Calu3 (cell line): ENCODE measurements at regions not wholly inside any gene's neighbourhood (a gene's known extent, or its start where the extent isn't known, plus 50 kb on each side); places are given as distances from the start of the nearest gene placed in this dataset.

Experiments used
- BruUV-seq: library from RNA; stranded (reverse); fragments of 400-500 nt; replicated peaks from 2 replicates; lab custom pipeline; 2021; lab: Mats Ljungman, UMichigan
- CTCF ChIA-PET: fragments of 300-600 bp; sonication (Branson Sonifier 250); formaldehyde crosslinking; loops from one replicate; lab custom pipeline; 2022; ENCODE audit warnings: antibody characterized with exemption; lab: Charles Lee
- DNase-seq: peaks from one replicate; pipeline ENCODE4 v3.0.0; 2022
- H3K27ac Mint-ChIP-seq: one replicate; pipeline ENCODE4 v1.8.0; 2022; ENCODE audit warnings: mixed read lengths; ENCODE audit not compliant: unreplicated experiment
- H3K27me3 Mint-ChIP-seq: one replicate; pipeline ENCODE4 v1.8.0; 2022; ENCODE audit warnings: mixed read lengths; ENCODE audit not compliant: unreplicated experiment
- H3K36me3 Mint-ChIP-seq: one replicate; pipeline ENCODE4 v1.8.0; 2022; ENCODE audit warnings: mild to moderate bottlenecking, moderate library complexity, mixed read lengths; ENCODE audit not compliant: insufficient read depth, unreplicated experiment
- H3K4me1 Mint-ChIP-seq: one replicate; pipeline ENCODE4 v1.8.0; 2022; ENCODE audit warnings: mild to moderate bottlenecking, low read depth, mixed read lengths; ENCODE audit not compliant: unreplicated experiment
- H3K4me3 Mint-ChIP-seq: one replicate; pipeline ENCODE4 v1.8.0; 2022; ENCODE audit warnings: mild to moderate bottlenecking, low read depth, moderate library complexity, mixed read lengths; ENCODE audit not compliant: unreplicated experiment
- H3K9me3 Mint-ChIP-seq: one replicate; pipeline ENCODE4 v1.8.0; 2022; ENCODE audit warnings: low read depth, mixed read lengths; ENCODE audit not compliant: unreplicated experiment
- intact Hi-C: fragments of 100-400 bp; cut with micrococcal nuclease; formaldehyde crosslinking; loops from one replicate; pipeline ENCODE4 v1.10.0; 2022; ENCODE audit not compliant: unreplicated experiment
- TF ChIP-seq, protein P1 (sequence below): fragments of 200-600 bp; IDR thresholded peaks from one replicate; pipeline ENCODE4 v1.8.0; 2022; ENCODE audit warnings: antibody characterized with exemption; ENCODE audit not compliant: unreplicated experiment

DNA sequence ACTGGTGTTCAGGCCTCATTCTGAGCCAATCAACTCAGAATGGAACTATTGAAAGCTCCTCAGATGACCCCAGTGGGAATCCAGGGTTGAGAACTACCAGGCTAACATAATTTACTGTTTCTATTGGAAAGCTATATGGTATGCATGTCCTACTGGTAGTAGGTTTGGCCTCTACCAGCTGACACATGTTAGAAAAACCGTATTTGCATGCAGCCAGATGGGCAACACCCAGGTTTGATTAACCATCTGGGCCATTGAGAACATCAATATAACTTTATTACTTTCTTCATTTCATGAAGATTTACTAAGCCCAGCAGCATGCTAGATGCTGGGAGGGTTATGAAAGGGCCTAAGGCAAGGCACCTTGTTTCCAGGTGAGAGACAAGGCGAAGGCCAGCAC, 181.4 kb upstream of the PARP11 start:
- TF ChIP-seq, protein P1, sequence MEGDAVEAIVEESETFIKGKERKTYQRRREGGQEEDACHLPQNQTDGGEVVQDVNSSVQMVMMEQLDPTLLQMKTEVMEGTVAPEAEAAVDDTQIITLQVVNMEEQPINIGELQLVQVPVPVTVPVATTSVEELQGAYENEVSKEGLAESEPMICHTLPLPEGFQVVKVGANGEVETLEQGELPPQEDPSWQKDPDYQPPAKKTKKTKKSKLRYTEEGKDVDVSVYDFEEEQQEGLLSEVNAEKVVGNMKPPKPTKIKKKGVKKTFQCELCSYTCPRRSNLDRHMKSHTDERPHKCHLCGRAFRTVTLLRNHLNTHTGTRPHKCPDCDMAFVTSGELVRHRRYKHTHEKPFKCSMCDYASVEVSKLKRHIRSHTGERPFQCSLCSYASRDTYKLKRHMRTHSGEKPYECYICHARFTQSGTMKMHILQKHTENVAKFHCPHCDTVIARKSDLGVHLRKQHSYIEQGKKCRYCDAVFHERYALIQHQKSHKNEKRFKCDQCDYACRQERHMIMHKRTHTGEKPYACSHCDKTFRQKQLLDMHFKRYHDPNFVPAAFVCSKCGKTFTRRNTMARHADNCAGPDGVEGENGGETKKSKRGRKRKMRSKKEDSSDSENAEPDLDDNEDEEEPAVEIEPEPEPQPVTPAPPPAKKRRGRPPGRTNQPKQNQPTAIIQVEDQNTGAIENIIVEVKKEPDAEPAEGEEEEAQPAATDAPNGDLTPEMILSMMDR: no peak
- no peaks in the 10 kb centered on the region for H3K4me1 Mint-ChIP-seq
- H3K36me3 Mint-ChIP-seq: no peaks in the 10 kb centered on the region
- BruUV-seq: no TSS peak
- peaks cover 95% of the 10 kb centered on the region for H3K27me3 Mint-ChIP-seq
- no peak overlapping the region for H3K4me3 Mint-ChIP-seq
- CTCF ChIA-PET: no interaction called here
- intact Hi-C loops: no loop called here
- DNase-seq: no peak
- peaks cover 2% of the 10 kb centered on the region for H3K9me3 Mint-ChIP-seq
- no peak overlapping the region for H3K27ac Mint-ChIP-seq

DNA sequence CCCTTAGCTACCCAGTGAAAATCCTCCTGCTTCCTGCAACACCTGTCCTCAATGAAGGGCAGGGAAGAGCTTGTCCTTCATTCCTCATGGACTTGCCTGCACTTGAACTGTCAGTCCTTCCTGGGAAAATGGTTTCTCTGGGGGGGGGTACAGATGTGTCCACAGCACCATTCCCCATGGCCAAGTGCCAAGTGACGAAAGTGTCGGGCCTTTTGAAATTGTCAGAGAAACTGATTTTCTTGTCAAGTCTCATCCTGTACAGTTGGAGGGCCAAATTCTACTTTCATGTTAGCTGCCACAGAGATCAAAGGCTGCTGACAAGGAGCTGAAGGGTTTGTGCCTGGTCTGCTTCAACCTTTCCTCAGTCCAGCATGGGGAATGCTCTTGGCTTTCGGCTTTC, 179.5 kb upstream of the PARP11 start:
- no peak for DNase-seq
- Mint-ChIP-seq H3K4me3 (no peak overlapping the region), H3K4me1 (no peaks in the 10 kb centered on the region), H3K27me3 (peaks cover 95% of the 10 kb centered on the region), H3K27ac (no peak overlapping the region), H3K9me3 (no peaks in the 10 kb centered on the region), H3K36me3 (no peaks in the 10 kb centered on the region)
- CTCF ChIA-PET: no interaction called here
- TF ChIP-seq, protein P1: no peak
- intact Hi-C loops: no loop called here
- no TSS peak for BruUV-seq

DNA sequence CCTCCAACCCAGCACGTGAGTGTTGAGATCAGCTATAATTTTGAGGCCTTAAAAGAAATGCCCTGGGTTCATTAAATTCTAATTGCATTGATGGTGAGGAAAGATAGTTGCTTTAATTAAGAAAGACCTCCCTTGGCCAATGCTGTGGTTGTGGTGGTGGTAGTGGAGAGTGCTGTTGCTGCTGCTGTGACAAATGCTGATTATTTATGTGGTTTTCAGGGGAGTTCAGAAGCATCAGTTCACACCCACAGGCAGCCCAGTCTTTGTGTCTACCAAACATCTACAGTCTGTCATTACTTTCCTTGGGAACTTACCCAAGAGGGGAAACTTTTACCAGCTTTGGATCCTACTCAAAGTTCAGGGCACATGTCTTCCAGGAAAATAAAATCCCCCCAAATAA, 178.4 kb upstream of the PARP11 start:
- no peak overlapping the region for H3K4me3 Mint-ChIP-seq
- no peaks in the 10 kb centered on the region for H3K36me3 Mint-ChIP-seq
- no peak overlapping the region for H3K27ac Mint-ChIP-seq
- no peaks in the 10 kb centered on the region for H3K9me3 Mint-ChIP-seq
- intact Hi-C loops: no loop called here
- TF ChIP-seq, protein P1: no peak
- no peak for DNase-seq
- no TSS peak for BruUV-seq
- H3K4me1 Mint-ChIP-seq: no peaks in the 10 kb centered on the region
- peaks cover 96% of the 10 kb centered on the region for H3K27me3 Mint-ChIP-seq
- CTCF ChIA-PET: no interaction called here

DNA sequence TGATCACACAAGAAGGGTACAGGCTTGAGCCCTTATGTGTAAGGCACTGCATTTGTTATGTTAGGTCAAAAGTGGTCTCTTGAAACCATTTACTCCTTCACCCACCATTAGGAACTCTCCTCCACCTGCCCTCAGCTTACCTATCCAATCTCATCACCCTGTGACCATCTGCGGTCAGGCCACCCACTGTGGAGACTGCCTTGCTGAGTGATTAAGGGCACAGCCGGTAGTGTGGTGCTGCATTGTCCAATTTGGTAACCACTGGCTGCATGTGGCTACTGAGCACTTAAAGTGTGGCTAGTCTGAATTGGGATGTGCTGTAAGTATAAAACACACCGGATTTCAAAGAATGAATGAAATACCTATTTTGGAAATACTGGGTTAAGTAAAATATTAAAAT, 177.1 kb upstream of the PARP11 start:
- Mint-ChIP-seq H3K27ac (no peak overlapping the region), H3K4me1 (no peaks in the 10 kb centered on the region), H3K4me3 (no peak overlapping the region), H3K27me3 (peaks cover 96% of the 10 kb centered on the region), H3K9me3 (no peaks in the 10 kb centered on the region), H3K36me3 (no peaks in the 10 kb centered on the region)
- BruUV-seq: no TSS peak
- CTCF ChIA-PET: no interaction called here
- no peak for DNase-seq
- intact Hi-C loops: no loop called here
- TF ChIP-seq, protein P1: no peak
